DND-41 (cell line): ENCODE measurements at regions not wholly inside any gene's neighbourhood (a gene's known extent, or its start where the extent isn't known, plus 50 kb on each side); places are given as distances from the start of the nearest gene placed in this dataset.

Experiments used
- ATAC-seq: fragments of 200-7000 bp; cut with Tn5 transposase; 3 replicates; pipeline ENCODE4 v1.9.1; 2021; ENCODE audit warnings: low read depth; ENCODE audit not compliant: insufficient read depth
- DNase-seq: peaks from one replicate; pipeline ENCODE4 v3.0.0-alpha.2; 2020
- H2AFZ ChIP-seq: 2 replicates; pipeline ENCODE4 v1.6.0; 2012; ENCODE audit warnings: low read depth, low read length
- H3K27ac ChIP-seq: 2 replicates; pipeline ENCODE4 v1.5.1; 2012; ENCODE audit warnings: low read length, inconsistent platforms
- H3K27me3 ChIP-seq: fragments of 200-600 bp; sonication (generic); 2 replicates; pipeline ENCODE4 v1.6.0; 2012; ENCODE audit warnings: low read length, mild to moderate bottlenecking, inconsistent platforms; ENCODE audit not compliant: insufficient read depth, poor library complexity
- H3K36me3 ChIP-seq: 2 replicates; pipeline ENCODE4 v1.5.1; 2012; ENCODE audit warnings: low read length, inconsistent platforms; ENCODE audit not compliant: insufficient read depth
- H3K4me1 ChIP-seq: 2 replicates; pipeline ENCODE4 v1.5.1; 2012; ENCODE audit warnings: mild to moderate bottlenecking, low read length; ENCODE audit not compliant: insufficient read depth
- H3K4me2 ChIP-seq: 2 replicates; pipeline ENCODE4 v1.6.0; 2012; ENCODE audit warnings: mild to moderate bottlenecking, moderate library complexity, low read length, inconsistent platforms; ENCODE audit not compliant: insufficient read depth
- H3K4me3 ChIP-seq, 2 experiments: fragments of 200-600 bp in 1 of 2; shearing (Covaris generic) in 1 of 2; 2 replicates each; pipeline ENCODE4 v1.5.1; 2012 to 2016; ENCODE audit warnings: inconsistent platforms in 2 of 2, low read length in 2 of 2, mild to moderate bottlenecking in 2 of 2, low read depth in 1 of 2, moderate library complexity in 1 of 2
- H3K79me2 ChIP-seq: 2 replicates; pipeline ENCODE4 v1.6.0; 2012; ENCODE audit warnings: low read length, inconsistent platforms; ENCODE audit not compliant: insufficient read depth
- H3K9ac ChIP-seq: 2 replicates; pipeline ENCODE4 v1.6.0; 2012; ENCODE audit warnings: low read depth, mild to moderate bottlenecking, inconsistent platforms, low read length, moderate library complexity
- H3K9me3 ChIP-seq: 2 replicates; pipeline ENCODE4 v1.5.1; 2012; ENCODE audit warnings: low read length, moderate library complexity, mild to moderate bottlenecking, inconsistent platforms; ENCODE audit not compliant: insufficient read depth, severe bottlenecking
- H4K20me1 ChIP-seq: 2 replicates; pipeline ENCODE4 v1.6.0; 2012; ENCODE audit warnings: low read length; ENCODE audit not compliant: insufficient read depth
- EZH2 ChIP-seq: IDR thresholded peaks from 3 replicates; pipeline ENCODE4 v1.6.1; 2012; ENCODE audit warnings: borderline replicate concordance, low read depth, mild to moderate bottlenecking, moderate library complexity, low read length, inconsistent platforms; ENCODE audit not compliant: severe bottlenecking
- TF ChIP-seq, protein P1 (sequence below): IDR thresholded peaks from 2 replicates; pipeline ENCODE4 v1.5.1; 2012; ENCODE audit warnings: borderline replicate concordance, low read length, moderate library complexity, mild to moderate bottlenecking; ENCODE audit not compliant: poor library complexity, severe bottlenecking; ENCODE audit errors: extremely low read depth

DNA sequence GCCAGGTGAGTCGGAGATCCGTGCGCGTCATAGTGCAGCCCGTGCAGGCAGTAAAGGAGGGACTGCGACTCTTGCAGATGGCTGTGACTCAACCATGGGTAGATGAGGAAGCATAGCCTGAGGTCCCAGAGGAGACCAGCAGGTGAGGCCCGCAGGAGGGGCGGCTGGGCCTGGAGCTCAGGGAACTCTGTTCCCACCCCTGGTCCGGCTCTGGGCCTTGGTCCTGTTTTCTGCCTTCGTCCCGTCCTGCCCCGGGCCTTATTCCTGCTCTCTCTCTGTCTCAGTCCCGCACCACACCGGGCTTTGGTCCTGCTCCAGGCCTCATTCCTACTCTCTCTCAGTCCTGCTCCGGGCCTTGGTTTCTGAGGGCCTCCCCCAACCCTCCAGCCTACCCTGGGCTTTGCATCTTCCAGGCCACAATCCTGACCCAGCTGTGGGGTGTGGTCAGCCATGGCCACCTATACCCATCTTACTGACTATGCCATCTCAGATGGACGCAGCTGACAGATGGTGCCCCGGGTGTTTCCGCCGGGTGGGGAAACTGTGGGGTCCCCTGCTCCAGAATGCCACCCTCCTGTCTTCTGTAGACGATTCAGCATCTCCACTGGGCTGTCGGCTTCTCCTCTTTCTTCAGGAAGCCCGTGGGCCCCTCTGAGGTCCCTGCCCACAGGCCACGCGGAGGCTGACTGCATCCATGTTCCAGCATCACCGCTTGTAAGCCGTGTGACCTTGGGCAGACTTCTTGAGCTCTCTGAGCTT is 1134.1 kb downstream of the BRD1 start:
- H3K36me3 ChIP-seq = no peaks in the 10 kb centered on the region
- no peaks in the 10 kb centered on the region for H3K9me3 ChIP-seq
- H2AFZ ChIP-seq = no peak overlapping the region
- no peak overlapping the region for H3K4me2 ChIP-seq
- no peak overlapping the region for H3K9ac ChIP-seq
- no peak for ATAC-seq
- no peaks in the 10 kb centered on the region for H3K79me2 ChIP-seq
- H3K4me1 ChIP-seq = no peaks in the 10 kb centered on the region
- no peak overlapping the region for H3K27ac ChIP-seq
- H3K27me3 ChIP-seq = no peaks in the 10 kb centered on the region
- TF ChIP-seq, protein P1, sequence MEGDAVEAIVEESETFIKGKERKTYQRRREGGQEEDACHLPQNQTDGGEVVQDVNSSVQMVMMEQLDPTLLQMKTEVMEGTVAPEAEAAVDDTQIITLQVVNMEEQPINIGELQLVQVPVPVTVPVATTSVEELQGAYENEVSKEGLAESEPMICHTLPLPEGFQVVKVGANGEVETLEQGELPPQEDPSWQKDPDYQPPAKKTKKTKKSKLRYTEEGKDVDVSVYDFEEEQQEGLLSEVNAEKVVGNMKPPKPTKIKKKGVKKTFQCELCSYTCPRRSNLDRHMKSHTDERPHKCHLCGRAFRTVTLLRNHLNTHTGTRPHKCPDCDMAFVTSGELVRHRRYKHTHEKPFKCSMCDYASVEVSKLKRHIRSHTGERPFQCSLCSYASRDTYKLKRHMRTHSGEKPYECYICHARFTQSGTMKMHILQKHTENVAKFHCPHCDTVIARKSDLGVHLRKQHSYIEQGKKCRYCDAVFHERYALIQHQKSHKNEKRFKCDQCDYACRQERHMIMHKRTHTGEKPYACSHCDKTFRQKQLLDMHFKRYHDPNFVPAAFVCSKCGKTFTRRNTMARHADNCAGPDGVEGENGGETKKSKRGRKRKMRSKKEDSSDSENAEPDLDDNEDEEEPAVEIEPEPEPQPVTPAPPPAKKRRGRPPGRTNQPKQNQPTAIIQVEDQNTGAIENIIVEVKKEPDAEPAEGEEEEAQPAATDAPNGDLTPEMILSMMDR = no peak
- no peak for TF ChIP-seq EZH2
- no peaks in the 10 kb centered on the region for H4K20me1 ChIP-seq
- no peak overlapping the region for H3K4me3 ChIP-seq
- no peak for DNase-seq

DNA sequence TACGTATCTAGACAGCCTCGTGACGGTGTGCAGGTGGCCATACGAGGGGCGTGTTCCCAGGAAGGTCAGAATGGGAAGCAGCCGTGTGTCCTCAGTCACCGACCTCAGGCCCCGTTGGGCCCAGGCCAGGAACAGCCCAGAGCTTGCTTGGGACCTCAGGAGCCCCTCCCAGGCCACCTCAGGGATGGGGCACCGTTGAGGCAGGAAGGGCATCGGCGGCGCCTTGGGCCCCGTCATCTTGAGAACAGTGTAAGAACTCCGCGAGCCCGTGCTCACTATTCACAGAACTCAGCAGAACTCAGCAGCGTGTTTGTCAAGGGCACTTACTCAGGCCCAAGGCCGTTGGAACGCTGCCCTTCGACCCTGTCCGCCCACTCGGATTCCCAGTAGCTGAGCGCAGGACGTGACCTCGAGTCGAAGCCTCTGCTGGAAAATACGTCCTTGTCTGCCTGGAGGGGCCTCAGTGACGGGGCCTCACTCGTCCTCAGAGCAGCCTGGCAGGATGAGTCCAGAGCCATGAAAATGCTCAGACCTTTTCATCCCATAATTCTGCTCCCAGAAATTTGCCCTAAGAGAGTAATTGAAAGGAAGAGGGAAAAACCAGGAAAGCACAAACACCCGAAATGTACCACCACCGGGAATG is 1134.8 kb downstream of the BRD1 start:
- H3K36me3 ChIP-seq = no peaks in the 10 kb centered on the region
- no peak for DNase-seq
- H3K4me2 ChIP-seq = no peak overlapping the region
- H3K79me2 ChIP-seq = no peaks in the 10 kb centered on the region
- H3K9me3 ChIP-seq = no peaks in the 10 kb centered on the region
- H3K4me1 ChIP-seq = no peaks in the 10 kb centered on the region
- H3K4me3 ChIP-seq = no peak overlapping the region
- no peaks in the 10 kb centered on the region for H3K27me3 ChIP-seq
- ATAC-seq = no peak
- no peaks in the 10 kb centered on the region for H4K20me1 ChIP-seq
- TF ChIP-seq, protein P1 = no peak
- H3K27ac ChIP-seq = no peak overlapping the region
- no peak overlapping the region for H2AFZ ChIP-seq
- no peak overlapping the region for H3K9ac ChIP-seq

DNA sequence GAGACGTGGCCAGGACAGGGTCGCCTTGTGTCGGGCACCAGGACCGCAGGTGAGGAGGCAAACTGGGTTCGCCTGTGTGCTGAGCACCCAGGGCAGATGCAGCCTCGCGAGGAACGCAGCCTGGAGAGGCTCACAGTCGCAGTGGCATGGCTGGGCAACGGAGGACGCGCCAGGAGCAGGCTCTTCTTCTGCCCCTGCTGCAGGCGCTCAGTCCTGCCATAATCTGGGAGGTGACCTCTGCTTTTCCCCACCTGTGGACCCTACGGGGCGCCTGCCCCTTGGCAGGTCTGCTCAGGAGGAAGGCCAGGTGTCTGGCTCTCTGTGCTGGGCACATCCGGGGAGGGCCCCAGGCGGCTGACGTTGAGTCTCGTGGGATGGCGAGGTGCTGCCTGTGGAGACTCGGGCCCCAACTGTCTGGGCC is 1136.2 kb downstream of the BRD1 start:
- H3K4me2 ChIP-seq = no peak overlapping the region
- H3K27ac ChIP-seq = no peak overlapping the region
- TF ChIP-seq, protein P1 = no peak
- no peak for TF ChIP-seq EZH2
- ATAC-seq (no peak), DNase-seq (no peak)
- H3K79me2 ChIP-seq = no peaks in the 10 kb centered on the region
- H3K36me3 ChIP-seq = no peaks in the 10 kb centered on the region
- no peak overlapping the region for H3K4me3 ChIP-seq
- no peak overlapping the region for H3K9ac ChIP-seq
- H3K27me3 ChIP-seq = no peaks in the 10 kb centered on the region
- no peaks in the 10 kb centered on the region for H4K20me1 ChIP-seq
- H3K4me1 ChIP-seq = no peaks in the 10 kb centered on the region
- no peak overlapping the region for H2AFZ ChIP-seq
- no peaks in the 10 kb centered on the region for H3K9me3 ChIP-seq
